AG04450 (cell line): ENCODE measurements at regions not wholly inside any gene's neighbourhood (a gene's known extent, or its start where the extent isn't known, plus 50 kb on each side); places are given as distances from the start of the nearest gene placed in this dataset.

Source experiments
- CTCF ChIA-PET: fragments of 300-600, 350-600 bp; formaldehyde crosslinking; extraction: SDS; loops from one replicate; lab custom pipeline; 2022; ENCODE audit warnings: antibody characterized with exemption, inconsistent platforms; lab: Charles Lee
- POLR2A ChIA-PET: fragments of 350-600 bp; formaldehyde crosslinking; extraction: SDS; loops from one replicate; lab custom pipeline; 2021; ENCODE audit warnings: antibody characterized with exemption, inconsistent platforms; lab: Yijun Ruan, JAX
- DNase-seq: peaks from one replicate; pipeline ENCODE4 v3.0.0-alpha.2; 2011; ENCODE audit warnings: low read depth, low spot score
- H3K27ac ChIP-seq: one replicate; pipeline ENCODE4 v1.5.1; 2012; ENCODE audit warnings: low read depth, low read length, control low read depth
- H3K27me3 ChIP-seq: one replicate; pipeline ENCODE4 v1.6.0; 2012; ENCODE audit warnings: low read length; ENCODE audit not compliant: control insufficient read depth, insufficient read depth
- H3K4me3 ChIP-seq: 2 replicates; pipeline ENCODE4 v1.5.1; 2011; ENCODE audit warnings: mild to moderate bottlenecking, low read depth, low read length, control low read depth
- H3K9me3 ChIP-seq: 2 replicates; pipeline ENCODE4 v1.5.1; 2012; ENCODE audit warnings: low read length; ENCODE audit not compliant: control insufficient read depth, insufficient read depth
- CTCF ChIP-seq: IDR thresholded peaks from 2 replicates; pipeline ENCODE4 v1.5.1; 2011; ENCODE audit warnings: low read depth, low read length, control low read depth, inconsistent platforms

- no peak overlapping the region for H3K27ac ChIP-seq
- no peak for TF ChIP-seq CTCF
- ChIA-PET CTCF (no interaction called here), POLR2A (no interaction called here)
- H3K4me3 ChIP-seq, result no peak overlapping the region
- H3K27me3 ChIP-seq, result no peaks in the 10 kb centered on the region
- no peaks in the 10 kb centered on the region for H3K9me3 ChIP-seq
- no peak for DNase-seq
Measured at GRCh38 chr10:60508037-60508436, 118.4 kb upstream of the ANK3 start.

- Histone ChIP-seq H3K9me3 (no peaks in the 10 kb centered on the region), H3K4me3 (no peak overlapping the region), H3K27ac (no peak overlapping the region), H3K27me3 (no peaks in the 10 kb centered on the region)
- DNase-seq, result no peak
- no peak for TF ChIP-seq CTCF
- CTCF ChIA-PET, result no interaction called here
- POLR2A ChIA-PET, result no interaction called here
Measured at GRCh38 chr10:60502621-60503020, 112.9 kb upstream of the ANK3 start.

GRCh38 chr10:60498985-60499384 lies 109.3 kb upstream of the ANK3 start:
- ChIA-PET CTCF (interaction anchor here (1.1 kb wide), 1 partner anchor 148 kb away, joined by 3 read pairs; no protein-coding TSS in a partner anchor), POLR2A (no interaction called here)
- Histone ChIP-seq H3K9me3 (no peaks in the 10 kb centered on the region), H3K27me3 (no peaks in the 10 kb centered on the region), H3K4me3 (no peak overlapping the region), H3K27ac (no peak overlapping the region)
- DNase-seq, result no peak
- TF ChIP-seq CTCF, result no peak

- CTCF ChIA-PET, result interaction anchor here (0.5 to 0.9 kb wide), 2 partner anchors 150 to 644 kb away, joined by 3 read pairs; no protein-coding TSS in a partner anchor
Measured at GRCh38 chr10:60497364-60497763, 107.7 kb upstream of the ANK3 start.

GRCh38 chr10:60496181-60496580 lies 106.5 kb upstream of the ANK3 start:
- H3K27me3 ChIP-seq, result no peaks in the 10 kb centered on the region
- no peak for TF ChIP-seq CTCF
- no peak overlapping the region for H3K4me3 ChIP-seq
- no peak overlapping the region for H3K27ac ChIP-seq
- no peak for DNase-seq
- POLR2A ChIA-PET, result no interaction called here
- CTCF ChIA-PET, result interaction anchor here (0.7 kb wide), 1 partner anchor 14 kb away, joined by 3 read pairs; no protein-coding TSS in a partner anchor
- H3K9me3 ChIP-seq, result no peaks in the 10 kb centered on the region

More at GRCh38 chr10:60497364-60497763, 107.7 kb upstream of the ANK3 start:
- no peak for TF ChIP-seq CTCF
- no peak for DNase-seq
- no peak overlapping the region for H3K4me3 ChIP-seq
- no peaks in the 10 kb centered on the region for H3K9me3 ChIP-seq
- POLR2A ChIA-PET, result no interaction called here
- no peaks in the 10 kb centered on the region for H3K27me3 ChIP-seq
- H3K27ac ChIP-seq, result no peak overlapping the region
